K562 (cell line): ENCODE measurements at regions not wholly inside any gene's neighbourhood (a gene's known extent, or its start where the extent isn't known, plus 50 kb on each side); places are given as distances from the start of the nearest gene placed in this dataset.

Experiments
- CC2D1A ChIP-seq: fragments of 450-650 bp; IDR thresholded peaks from 2 replicates; pipeline ENCODE4 v1.6.1; 2017; ENCODE audit warnings: mild to moderate bottlenecking
- CHD2 ChIP-seq: IDR thresholded peaks from 2 replicates; pipeline ENCODE4 v1.6.1; 2011; ENCODE audit warnings: low read depth, low read length
- CREB1 ChIP-seq, 2 experiments: sonication (generic) in 1 of 2; formaldehyde crosslinking in 1 of 2; IDR thresholded peaks; 2 replicates each; pipeline versions ENCODE4 v1.6.1 to v1.8.0; 2012 to 2022; ENCODE audit warnings: inconsistent platforms in 1 of 2, mild to moderate bottlenecking in 1 of 2, missing genetic modification reagents in 1 of 2, moderate library complexity in 1 of 2
- FOXK1 ChIP-seq: sonication (generic); formaldehyde crosslinking; IDR thresholded peaks from 2 replicates; pipeline ENCODE4 v1.8.0; 2022; ENCODE audit warnings: missing genetic modification reagents, mild to moderate bottlenecking, borderline replicate concordance
- L3MBTL2 ChIP-seq: fragments of 450-650 bp; IDR thresholded peaks from 2 replicates; pipeline ENCODE4 v1.6.1; 2016; ENCODE audit warnings: mild to moderate bottlenecking, moderate library complexity
- NCOA1 ChIP-seq: fragments of 450-650 bp; IDR thresholded peaks from 2 replicates; pipeline ENCODE4 v1.6.1; 2016; ENCODE audit warnings: low read depth
- POLR2A ChIP-seq: fragments of 450-650 bp; conservative IDR thresholded peaks from 2 replicates; pipeline ENCODE4 v1.6.1; 2016
- RBFOX2 ChIP-seq: fragments of 200-400 bp; formaldehyde crosslinking; IDR thresholded peaks from 2 replicates; pipeline ENCODE4 v1.6.1; 2017; ENCODE audit warnings: low read depth, mild to moderate bottlenecking, low read length, moderate library complexity
- RFX1 ChIP-seq: fragments of 450-650 bp; IDR thresholded peaks from 2 replicates; pipeline ENCODE4 v1.6.1; 2016; ENCODE audit warnings: mild to moderate bottlenecking, moderate library complexity
- SMAD1 ChIP-seq: fragments of 150-350 bp; IDR thresholded peaks from 2 replicates; pipeline ENCODE4 v1.6.1; 2014; ENCODE audit warnings: low read length, low read depth; ENCODE audit not compliant: partially characterized antibody
- SREBF2 ChIP-seq: sonication (generic); formaldehyde crosslinking; IDR thresholded peaks from 2 replicates; pipeline ENCODE4 v1.4.0; 2020; ENCODE audit warnings: mild to moderate bottlenecking, missing genetic modification reagents
- TF ChIP-seq, protein P1 (sequence below), 3 experiments: fragments of 200-800 bp in 1 of 3; fragments of 250-450 bp in 1 of 3; fragments of 450-650 bp in 1 of 3; sonication (Bioruptor Pico) in 1 of 3; sonication (Bioruptor generic) in 1 of 3; formaldehyde crosslinking in 1 of 3; IDR thresholded peaks; 2 replicates each; pipeline versions ENCODE4 v1.6.1 to v1.8.0; 2016 to 2022; ENCODE audit warnings: mild to moderate bottlenecking in 2 of 3, missing genetic modification characterization in 2 of 3, missing compliant biosample characterization in 1 of 3, moderate library complexity in 1 of 3
- TF ChIP-seq, protein P2 (sequence below): sonication (generic); formaldehyde crosslinking; IDR thresholded peaks from 2 replicates; pipeline ENCODE4 v1.8.1; 2023; ENCODE audit warnings: mild to moderate bottlenecking, missing genetic modification reagents, moderate library complexity
- TF ChIP-seq, protein P3 (sequence below), 2 experiments: fragments of 450-650 bp; conservative IDR thresholded peaks; 2 replicates each; pipeline ENCODE4 v1.6.1; 2017; ENCODE audit warnings: mild to moderate bottlenecking in 2 of 2, moderate library complexity in 2 of 2
- TF ChIP-seq, protein P4 (sequence below), 2 experiments: fragments of 450-650 bp; IDR thresholded peaks; 2 replicates each; pipeline ENCODE4 v1.6.1; 2018; ENCODE audit warnings: mild to moderate bottlenecking in 2 of 2, low read depth in 1 of 2; ENCODE audit not compliant: partially characterized antibody in 2 of 2
- TF ChIP-seq, protein P5 (sequence below): fragments of 200-800 bp; sonication (Bioruptor generic); IDR thresholded peaks from 2 replicates; pipeline ENCODE4 v1.6.1; 2017; ENCODE audit warnings: missing genetic modification characterization, missing compliant biosample characterization

DNA sequence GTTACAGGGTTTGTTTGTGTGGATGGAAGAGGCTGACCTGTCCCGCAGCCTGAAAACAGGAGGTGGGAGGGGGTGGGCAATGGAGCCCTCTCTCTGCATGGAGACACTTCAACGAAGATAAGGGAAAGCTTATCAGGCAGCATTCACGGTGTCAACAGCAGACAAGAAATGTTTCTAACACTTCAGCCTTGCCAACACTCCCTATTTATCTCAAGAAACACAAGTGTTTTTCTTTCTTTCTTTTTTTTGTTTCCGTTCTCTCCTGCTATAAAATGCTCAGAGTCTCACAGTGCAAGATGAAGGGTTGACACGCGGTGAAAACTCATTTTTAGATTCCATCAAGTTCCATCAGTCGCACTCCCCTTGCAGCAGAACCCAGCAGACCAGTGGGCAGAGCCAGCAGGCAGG lies 594.4 kb downstream of the MATN1 start (continued):
- TF ChIP-seq, protein P1, sequence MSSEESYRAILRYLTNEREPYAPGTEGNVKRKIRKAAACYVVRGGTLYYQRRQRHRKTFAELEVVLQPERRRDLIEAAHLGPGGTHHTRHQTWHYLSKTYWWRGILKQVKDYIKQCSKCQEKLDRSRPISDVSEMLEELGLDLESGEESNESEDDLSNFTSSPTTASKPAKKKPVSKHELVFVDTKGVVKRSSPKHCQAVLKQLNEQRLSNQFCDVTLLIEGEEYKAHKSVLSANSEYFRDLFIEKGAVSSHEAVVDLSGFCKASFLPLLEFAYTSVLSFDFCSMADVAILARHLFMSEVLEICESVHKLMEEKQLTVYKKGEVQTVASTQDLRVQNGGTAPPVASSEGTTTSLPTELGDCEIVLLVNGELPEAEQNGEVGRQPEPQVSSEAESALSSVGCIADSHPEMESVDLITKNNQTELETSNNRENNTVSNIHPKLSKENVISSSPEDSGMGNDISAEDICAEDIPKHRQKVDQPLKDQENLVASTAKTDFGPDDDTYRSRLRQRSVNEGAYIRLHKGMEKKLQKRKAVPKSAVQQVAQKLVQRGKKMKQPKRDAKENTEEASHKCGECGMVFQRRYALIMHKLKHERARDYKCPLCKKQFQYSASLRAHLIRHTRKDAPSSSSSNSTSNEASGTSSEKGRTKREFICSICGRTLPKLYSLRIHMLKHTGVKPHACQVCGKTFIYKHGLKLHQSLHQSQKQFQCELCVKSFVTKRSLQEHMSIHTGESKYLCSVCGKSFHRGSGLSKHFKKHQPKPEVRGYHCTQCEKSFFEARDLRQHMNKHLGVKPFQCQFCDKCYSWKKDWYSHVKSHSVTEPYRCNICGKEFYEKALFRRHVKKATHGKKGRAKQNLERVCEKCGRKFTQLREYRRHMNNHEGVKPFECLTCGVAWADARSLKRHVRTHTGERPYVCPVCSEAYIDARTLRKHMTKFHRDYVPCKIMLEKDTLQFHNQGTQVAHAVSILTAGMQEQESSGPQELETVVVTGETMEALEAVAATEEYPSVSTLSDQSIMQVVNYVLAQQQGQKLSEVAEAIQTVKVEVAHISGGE (CRISPR knock-in tag; IDR thresholded peaks at IDR 0.05) = peak in 1 of 3 experiments; percentile 49; a peak in 1 of 6 replicates
- TF ChIP-seq CC2D1A (peak; percentile 82; the same call in 1 of the 2 replicates), L3MBTL2 (0 out of 2 replicates have a peak, but pooled peaks have one; percentile 36), POLR2A (no peak), SREBF2 (CRISPR knock-in tag) (no peak), NCOA1 (peak; percentile 44; the same call in 1 of the 2 replicates), FOXK1 (CRISPR knock-in tag) (no peak), CHD2 (no peak), CREB1 (IDR thresholded peaks at IDR 0.05) (no peak), CREB1 (CRISPR knock-in tag; IDR thresholded peaks at IDR 0.05) (no peak), SMAD1 (peak; percentile 51), RFX1 (no peak), RBFOX2 (no peak)
- TF ChIP-seq, protein P2, sequence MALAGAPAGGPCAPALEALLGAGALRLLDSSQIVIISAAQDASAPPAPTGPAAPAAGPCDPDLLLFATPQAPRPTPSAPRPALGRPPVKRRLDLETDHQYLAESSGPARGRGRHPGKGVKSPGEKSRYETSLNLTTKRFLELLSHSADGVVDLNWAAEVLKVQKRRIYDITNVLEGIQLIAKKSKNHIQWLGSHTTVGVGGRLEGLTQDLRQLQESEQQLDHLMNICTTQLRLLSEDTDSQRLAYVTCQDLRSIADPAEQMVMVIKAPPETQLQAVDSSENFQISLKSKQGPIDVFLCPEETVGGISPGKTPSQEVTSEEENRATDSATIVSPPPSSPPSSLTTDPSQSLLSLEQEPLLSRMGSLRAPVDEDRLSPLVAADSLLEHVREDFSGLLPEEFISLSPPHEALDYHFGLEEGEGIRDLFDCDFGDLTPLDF (CRISPR knock-in tag) = no peak
- TF ChIP-seq, protein P3, sequence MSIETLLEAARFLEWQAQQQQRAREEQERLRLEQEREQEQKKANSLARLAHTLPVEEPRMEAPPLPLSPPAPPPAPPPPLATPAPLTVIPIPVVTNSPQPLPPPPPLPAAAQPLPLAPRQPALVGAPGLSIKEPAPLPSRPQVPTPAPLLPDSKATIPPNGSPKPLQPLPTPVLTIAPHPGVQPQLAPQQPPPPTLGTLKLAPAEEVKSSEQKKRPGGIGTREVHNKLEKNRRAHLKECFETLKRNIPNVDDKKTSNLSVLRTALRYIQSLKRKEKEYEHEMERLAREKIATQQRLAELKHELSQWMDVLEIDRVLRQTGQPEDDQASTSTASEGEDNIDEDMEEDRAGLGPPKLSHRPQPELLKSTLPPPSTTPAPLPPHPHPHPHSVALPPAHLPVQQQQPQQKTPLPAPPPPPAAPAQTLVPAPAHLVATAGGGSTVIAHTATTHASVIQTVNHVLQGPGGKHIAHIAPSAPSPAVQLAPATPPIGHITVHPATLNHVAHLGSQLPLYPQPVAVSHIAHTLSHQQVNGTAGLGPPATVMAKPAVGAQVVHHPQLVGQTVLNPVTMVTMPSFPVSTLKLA (conservative IDR thresholded peaks at IDR 0.05) = peak in 1 of 2 experiments; percentile 57; a peak in 2 of 4 replicates
- TF ChIP-seq, protein P4, sequence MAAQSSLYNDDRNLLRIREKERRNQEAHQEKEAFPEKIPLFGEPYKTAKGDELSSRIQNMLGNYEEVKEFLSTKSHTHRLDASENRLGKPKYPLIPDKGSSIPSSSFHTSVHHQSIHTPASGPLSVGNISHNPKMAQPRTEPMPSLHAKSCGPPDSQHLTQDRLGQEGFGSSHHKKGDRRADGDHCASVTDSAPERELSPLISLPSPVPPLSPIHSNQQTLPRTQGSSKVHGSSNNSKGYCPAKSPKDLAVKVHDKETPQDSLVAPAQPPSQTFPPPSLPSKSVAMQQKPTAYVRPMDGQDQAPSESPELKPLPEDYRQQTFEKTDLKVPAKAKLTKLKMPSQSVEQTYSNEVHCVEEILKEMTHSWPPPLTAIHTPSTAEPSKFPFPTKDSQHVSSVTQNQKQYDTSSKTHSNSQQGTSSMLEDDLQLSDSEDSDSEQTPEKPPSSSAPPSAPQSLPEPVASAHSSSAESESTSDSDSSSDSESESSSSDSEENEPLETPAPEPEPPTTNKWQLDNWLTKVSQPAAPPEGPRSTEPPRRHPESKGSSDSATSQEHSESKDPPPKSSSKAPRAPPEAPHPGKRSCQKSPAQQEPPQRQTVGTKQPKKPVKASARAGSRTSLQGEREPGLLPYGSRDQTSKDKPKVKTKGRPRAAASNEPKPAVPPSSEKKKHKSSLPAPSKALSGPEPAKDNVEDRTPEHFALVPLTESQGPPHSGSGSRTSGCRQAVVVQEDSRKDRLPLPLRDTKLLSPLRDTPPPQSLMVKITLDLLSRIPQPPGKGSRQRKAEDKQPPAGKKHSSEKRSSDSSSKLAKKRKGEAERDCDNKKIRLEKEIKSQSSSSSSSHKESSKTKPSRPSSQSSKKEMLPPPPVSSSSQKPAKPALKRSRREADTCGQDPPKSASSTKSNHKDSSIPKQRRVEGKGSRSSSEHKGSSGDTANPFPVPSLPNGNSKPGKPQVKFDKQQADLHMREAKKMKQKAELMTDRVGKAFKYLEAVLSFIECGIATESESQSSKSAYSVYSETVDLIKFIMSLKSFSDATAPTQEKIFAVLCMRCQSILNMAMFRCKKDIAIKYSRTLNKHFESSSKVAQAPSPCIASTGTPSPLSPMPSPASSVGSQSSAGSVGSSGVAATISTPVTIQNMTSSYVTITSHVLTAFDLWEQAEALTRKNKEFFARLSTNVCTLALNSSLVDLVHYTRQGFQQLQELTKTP (IDR thresholded peaks at IDR 0.05; ENCODE audit: low read depth in 1 of 2, partially characterized antibody in 2 of 2) = peak in 1 of 2 experiments; percentile 61
- TF ChIP-seq, protein P5, sequence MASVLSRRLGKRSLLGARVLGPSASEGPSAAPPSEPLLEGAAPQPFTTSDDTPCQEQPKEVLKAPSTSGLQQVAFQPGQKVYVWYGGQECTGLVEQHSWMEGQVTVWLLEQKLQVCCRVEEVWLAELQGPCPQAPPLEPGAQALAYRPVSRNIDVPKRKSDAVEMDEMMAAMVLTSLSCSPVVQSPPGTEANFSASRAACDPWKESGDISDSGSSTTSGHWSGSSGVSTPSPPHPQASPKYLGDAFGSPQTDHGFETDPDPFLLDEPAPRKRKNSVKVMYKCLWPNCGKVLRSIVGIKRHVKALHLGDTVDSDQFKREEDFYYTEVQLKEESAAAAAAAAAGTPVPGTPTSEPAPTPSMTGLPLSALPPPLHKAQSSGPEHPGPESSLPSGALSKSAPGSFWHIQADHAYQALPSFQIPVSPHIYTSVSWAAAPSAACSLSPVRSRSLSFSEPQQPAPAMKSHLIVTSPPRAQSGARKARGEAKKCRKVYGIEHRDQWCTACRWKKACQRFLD (CRISPR knock-in tag) = peak; percentile 72; the same call in 1 of the 2 replicates
